Peyer's patch (tissue), 4 donors: ENCODE measurements at regions not wholly inside any gene's neighbourhood (a gene's known extent, or its start where the extent isn't known, plus 50 kb on each side); places are given as distances from the start of the nearest gene placed in this dataset.

Source experiments
- CTCF ChIP-seq, 6 experiments: fragments of 450-650 bp in 4 of 6; fragments of 200-600 bp in 2 of 6; sonication (generic) in 1 of 6; IDR thresholded peaks; one replicate each; pipeline ENCODE4 v1.5.1; 2017 to 2019; ENCODE audit warnings: antibody characterized with exemption in 6 of 6, mild to moderate bottlenecking in 3 of 6, moderate library complexity in 1 of 6
- POLR2A ChIP-seq, 2 donors: fragments of 450-650 bp; IDR thresholded peaks; one replicate each; pipeline ENCODE4 v1.5.1; 2017; ENCODE audit warnings: antibody characterized with exemption in 2 of 2, mild to moderate bottlenecking in 2 of 2, moderate library complexity in 2 of 2

GRCh38 chr7:20963556-20964280 lies 177.0 kb upstream of the SP8 start:
- TF ChIP-seq CTCF (IDR thresholded peaks at IDR 0.05) (no peak), POLR2A (IDR thresholded peaks at IDR 0.05) (no peak)
